Inflammatory macrophage (primary cell): ENCODE measurements at regions not wholly inside any gene's neighbourhood (a gene's known extent, or its start where the extent isn't known, plus 50 kb on each side); places are given as distances from the start of the nearest gene placed in this dataset.
A peak's percentile ranks its signal among the peaks of the same experiment; 100 is the strongest.
"Not testable (repeated sequence)": the region's sequence is repeated elsewhere in the genome, so short reads cannot be mapped to it uniquely, and the experiment has no call there.

Experiments used
- DNase-seq, 2 donors: peaks; one replicate each; pipeline ENCODE4 v3.0.0-alpha.2; 2020 to 2022

- no peak for DNase-seq
These were observed 456.2 kb downstream of the XYLT1 start for GRCh38 chr16:17014484-17015121.

GRCh38 chr16:17015702-17016101, 455.1 kb downstream of the XYLT1 start:
- no peak for DNase-seq

GRCh38 chr16:17017442-17017841, 453.3 kb downstream of the XYLT1 start:
- no peak for DNase-seq

GRCh38 chr16:17018585-17018939, 452.2 kb downstream of the XYLT1 start:
- no peak for DNase-seq

GRCh38 chr16:17019366-17019765, 451.4 kb downstream of the XYLT1 start:
- no peak for DNase-seq

- DNase-seq: no peak
These were observed 447.2 kb downstream of the XYLT1 start for GRCh38 chr16:17023606-17024005.

GRCh38 chr16:17024514-17024913, 446.2 kb downstream of the XYLT1 start:
- no peak for DNase-seq

- DNase-seq: no peak
These were observed 444.0 kb downstream of the XYLT1 start for GRCh38 chr16:17026600-17027242.

GRCh38 chr16:17027488-17028129, 443.2 kb downstream of the XYLT1 start:
- no peak for DNase-seq

GRCh38 chr16:17029602-17030350, 441.0 kb downstream of the XYLT1 start:
- DNase-seq: no peak

GRCh38 chr16:17031484-17032268, 439.1 kb downstream of the XYLT1 start:
- no peak for DNase-seq

- no peak for DNase-seq
These were observed 438.4 kb downstream of the XYLT1 start for GRCh38 chr16:17032332-17032731.

GRCh38 chr16:17034477-17035252, 436.1 kb downstream of the XYLT1 start:
- no peak for DNase-seq

- no peak for DNase-seq
These were observed 433.3 kb downstream of the XYLT1 start for GRCh38 chr16:17037499-17037898.

- peak in 1 of 2 donors; percentile 22 for DNase-seq
These were observed 432.3 kb downstream of the XYLT1 start for GRCh38 chr16:17038415-17038814.

GRCh38 chr16:17049109-17049508, 421.7 kb downstream of the XYLT1 start:
- DNase-seq: not testable (repeated sequence)

- no peak for DNase-seq
These were observed 420.3 kb downstream of the XYLT1 start for GRCh38 chr16:17050468-17050867.
